IMR-90 (cell line): ENCODE measurements at regions not wholly inside any gene's neighbourhood (a gene's known extent, or its start where the extent isn't known, plus 50 kb on each side); places are given as distances from the start of the nearest gene placed in this dataset.

Experiments used
- ATAC-seq: fragments of 200-7000 bp; cut with Tn5 transposase; 2 replicates; pipeline ENCODE4 v1.9.1; 2020; ENCODE audit warnings: low read depth, mild to moderate bottlenecking, moderate library complexity
- BruUV-seq: library from RNA; stranded (reverse); fragments of 400-500 nt; replicated peaks from 2 replicates; lab custom pipeline; 2021; lab: Mats Ljungman, UMichigan
- CTCF ChIA-PET: fragments of 300-600 bp; formaldehyde crosslinking; extraction: SDS; loops from one replicate; lab custom pipeline; 2021; ENCODE audit warnings: antibody characterized with exemption; lab: Yijun Ruan, JAX
- POLR2A ChIA-PET: fragments of 300-600 bp; sonication (Branson Sonifier 250); formaldehyde crosslinking; loops from one replicate; lab custom pipeline; 2022; ENCODE audit warnings: antibody characterized with exemption; ENCODE audit not compliant: unreplicated experiment; lab: Charles Lee
- DNase-seq: peaks from one replicate; pipeline ENCODE4 v3.0.0; 2013
- H2AFZ ChIP-seq: replicated peaks from 2 replicates; pipeline ENCODE3; 2013; ENCODE audit warnings: low read length, mild to moderate bottlenecking; ENCODE audit not compliant: poor library complexity
- H2AK5ac ChIP-seq: 2 replicates; pipeline ENCODE4 v1.6.1; 2013; ENCODE audit warnings: low read depth, low read length, inconsistent platforms
- H2AK9ac ChIP-seq: replicated peaks from 2 replicates; pipeline ENCODE3; 2013; ENCODE audit warnings: mild to moderate bottlenecking, low read depth, low read length, moderate library complexity; ENCODE audit not compliant: poor library complexity
- H2BK120ac ChIP-seq: 2 replicates; pipeline ENCODE4 v1.6.1; 2013; ENCODE audit warnings: low read depth, low read length, inconsistent platforms
- H2BK15ac ChIP-seq: 3 replicates; pipeline ENCODE4 v1.6.1; 2013; ENCODE audit warnings: low read depth, low read length, inconsistent platforms
- H2BK20ac ChIP-seq: 2 replicates; pipeline ENCODE4 v1.6.1; 2013; ENCODE audit warnings: low read depth, mild to moderate bottlenecking, inconsistent platforms, low read length, moderate library complexity
- H2BK5ac ChIP-seq: 2 replicates; pipeline ENCODE4 v1.6.1; 2013; ENCODE audit warnings: mild to moderate bottlenecking, low read depth, low read length, inconsistent platforms; ENCODE audit not compliant: poor library complexity, severe bottlenecking
- H3K14ac ChIP-seq: replicated peaks from 2 replicates; pipeline ENCODE4 v1.6.1; 2013; ENCODE audit warnings: low read depth, low read length, inconsistent platforms
- H3K18ac ChIP-seq: 2 replicates; pipeline ENCODE4 v1.6.1; 2013; ENCODE audit warnings: low read depth, low read length, control low read depth
- H3K23ac ChIP-seq: 2 replicates; pipeline ENCODE4 v1.6.1; 2013; ENCODE audit warnings: low read depth, low read length, inconsistent platforms
- H3K27ac ChIP-seq: 2 replicates; pipeline ENCODE4 v1.5.1; 2013; ENCODE audit warnings: mild to moderate bottlenecking, control low read depth, low read length; ENCODE audit not compliant: insufficient read depth
- H3K27me3 ChIP-seq: 2 replicates; pipeline ENCODE4 v1.6.1; 2013; ENCODE audit warnings: low read length; ENCODE audit not compliant: control insufficient read depth, insufficient read depth
- H3K36me3 ChIP-seq: 2 replicates; pipeline ENCODE4 v1.6.1; 2013; ENCODE audit warnings: low read length, mixed read lengths; ENCODE audit not compliant: control insufficient read depth, insufficient read depth
- H3K4ac ChIP-seq: 2 replicates; pipeline ENCODE4 v1.6.1; 2013; ENCODE audit warnings: low read depth, low read length, inconsistent platforms
- H3K4me1 ChIP-seq: 2 replicates; pipeline ENCODE4 v1.6.1; 2013; ENCODE audit warnings: low read length, mixed read lengths; ENCODE audit not compliant: control insufficient read depth, insufficient read depth
- H3K4me2 ChIP-seq: 2 replicates; pipeline ENCODE4 v1.6.1; 2013; ENCODE audit warnings: low read depth, mild to moderate bottlenecking, control low read depth, low read length, moderate library complexity
- H3K4me3 ChIP-seq: 2 replicates; pipeline ENCODE4 v1.5.1; 2013; ENCODE audit warnings: low read depth, mild to moderate bottlenecking, control low read depth, low read length, moderate library complexity; ENCODE audit not compliant: insufficient read depth
- H3K56ac ChIP-seq: 2 replicates; pipeline ENCODE4 v1.6.1; 2013; ENCODE audit warnings: low read length, inconsistent platforms; ENCODE audit not compliant: insufficient read depth; ENCODE audit errors: extremely low read depth
- H3K79me1 ChIP-seq, 2 experiments: 2 replicates each; pipeline ENCODE4 v1.6.1; 2013; ENCODE audit warnings: low read length in 2 of 2, inconsistent platforms in 1 of 2, low read depth in 1 of 2
- H3K9ac ChIP-seq: 2 replicates; pipeline ENCODE4 v1.6.1; 2013; ENCODE audit warnings: low read depth, low read length, control low read depth
- H3K9me1 ChIP-seq: 2 replicates; pipeline ENCODE4 v1.6.1; 2013; ENCODE audit warnings: low read length, inconsistent platforms; ENCODE audit not compliant: insufficient read depth
- H3K9me3 ChIP-seq: 2 replicates; pipeline ENCODE4 v1.6.1; 2013; ENCODE audit warnings: low read length; ENCODE audit not compliant: control insufficient read depth, insufficient read depth
- H4K20me1 ChIP-seq: 2 replicates; pipeline ENCODE4 v1.6.1; 2013; ENCODE audit warnings: low read length, inconsistent platforms; ENCODE audit not compliant: insufficient read depth
- H4K5ac ChIP-seq: 2 replicates; pipeline ENCODE4 v1.6.1; 2013; ENCODE audit warnings: mild to moderate bottlenecking, low read depth, low read length, control low read depth
- H4K8ac ChIP-seq, 2 experiments: 2 replicates each; pipeline ENCODE4 v1.6.1; 2013; ENCODE audit warnings: low read depth in 2 of 2, low read length in 2 of 2, control low read depth in 1 of 2, inconsistent platforms in 1 of 2
- H4K91ac ChIP-seq: 2 replicates; pipeline ENCODE4 v1.6.1; 2013; ENCODE audit warnings: low read depth, low read length, inconsistent platforms; ENCODE audit not compliant: insufficient read depth
- MAFK ChIP-seq: IDR thresholded peaks from 2 replicates; pipeline ENCODE4 v1.6.1; 2012; ENCODE audit warnings: low read depth, low read length, improper control_type of control experiment
- RAD21 ChIP-seq: IDR thresholded peaks from 2 replicates; pipeline ENCODE4 v1.6.1; 2012; ENCODE audit warnings: low read length, improper control_type of control experiment
- WGBS, 2 experiments: methylation state at CpG; one replicate each; pipeline versions ENCODE4 v1.1.5 to v1.1.7; 2013; ENCODE audit warnings: missing lambda C conversion rate in 2 of 2; ENCODE audit not compliant: insufficient read length in 1 of 2; ENCODE audit errors: extremely low coverage in 2 of 2; 5-methylcytosine and 5-hydroxymethylcytosine counted together
- dilution Hi-C: fragments of 300-500 bp; cut with HindIII; formaldehyde crosslinking; loops from one replicate; pipeline ENCODE4 v1.14.3; 2018; ENCODE audit warnings: low sequenced_read_pairs; ENCODE audit not compliant: unreplicated experiment
- in situ Hi-C: fragments of 300-500 bp; cut with MboI; formaldehyde crosslinking; loops from 3 replicates; pipeline ENCODE4 v1.14.3; 2019; ENCODE audit warnings: low sequenced_read_pairs, inconsistent platforms, mixed read lengths
- intact Hi-C: fragments of 100-400 bp; cut with micrococcal nuclease; formaldehyde crosslinking; loops from 2 replicates; pipeline ENCODE4 v1.10.0; 2022

GRCh38 chr11:106446302-106446701 lies 368.8 kb downstream of the AASDHPPT start:
- ChIA-PET POLR2A (no interaction called here), CTCF (interaction anchor here (0.7 kb wide), 1 partner anchor 16 kb away, joined by 3 read pairs; no protein-coding TSS in a partner anchor)
- TF ChIP-seq MAFK (peak; percentile 95), RAD21 (no peak)
- Histone ChIP-seq H3K14ac (no peak overlapping the region), H3K9ac (no peak overlapping the region), H3K23ac (no peak overlapping the region), H2BK20ac (no peak overlapping the region), H2BK5ac (no peak overlapping the region), H2BK15ac (no peak overlapping the region), H3K79me1 (no peaks in the 10 kb centered on the region), H4K20me1 (no peaks in the 10 kb centered on the region), H4K91ac (no peak overlapping the region), H3K4me1 (no peaks in the 10 kb centered on the region), H2AK5ac (no peak overlapping the region), H2AK9ac (no peak overlapping the region), H4K8ac (no peak overlapping the region), H3K9me1 (no peaks in the 10 kb centered on the region), H3K4me3 (no peak overlapping the region), H3K27ac (no peak overlapping the region), H2BK120ac (no peak overlapping the region), H2AFZ (peak overlapping the region; percentile 64), H4K5ac (no peak overlapping the region), H3K27me3 (no peaks in the 10 kb centered on the region), H3K36me3 (no peaks in the 10 kb centered on the region), H3K4ac (no peak overlapping the region), H3K18ac (no peak overlapping the region), H3K56ac (no peak overlapping the region), H3K4me2 (peak overlapping the region; percentile 54; the same call in 1 of the 2 replicates), H3K9me3 (no peaks in the 10 kb centered on the region)
- BruUV-seq: no TSS peak
- ATAC-seq (no peak), DNase-seq (no peak)
- intact Hi-C loops (no loop called here), in situ Hi-C loops (no loop called here), dilution Hi-C loops (no loop called here)
- no CpG with 5 or more reads among the region's 1 CpG for WGBS, 2 experiments
